Endothelial cell of umbilical vein (primary cell): ENCODE measurements at regions not wholly inside any gene's neighbourhood (a gene's known extent, or its start where the extent isn't known, plus 50 kb on each side); places are given as distances from the start of the nearest gene placed in this dataset.

Experiments used
- BruUV-seq: library from RNA; stranded (reverse); fragments of 400-500 nt; replicated peaks from 2 replicates; lab custom pipeline; 2021; lab: Mats Ljungman, UMichigan
- CTCF ChIA-PET: fragments of 300-600, 350-600 bp; sonication (Branson Sonifier 250); formaldehyde crosslinking; loops from one replicate; lab custom pipeline; 2021; ENCODE audit warnings: antibody characterized with exemption, inconsistent platforms; lab: Charles Lee
- POLR2A ChIA-PET: fragments of 300-600, 350-600 bp; sonication (Branson Sonifier 250); formaldehyde crosslinking; loops from one replicate; lab custom pipeline; 2021; ENCODE audit warnings: antibody characterized with exemption, inconsistent platforms; lab: Charles Lee
- DNase-seq: peaks from one replicate; pipeline ENCODE4 v3.0.0-alpha.2; 2011; ENCODE audit warnings: low read depth, low spot score
- FAIRE-seq: peaks from 2 replicates; lab custom pipeline; 2011; peaks lifted over from hg19 to GRCh38; lab: Jason Lieb, UNC
- H2AFZ ChIP-seq: 2 replicates; pipeline ENCODE4 v1.6.0; 2012; ENCODE audit warnings: low read depth, low read length, control low read depth, inconsistent platforms
- H3K27ac ChIP-seq: 2 replicates; pipeline ENCODE4 v1.5.1; 2011; ENCODE audit warnings: low read depth, mild to moderate bottlenecking, control low read depth, low read length, moderate library complexity; ENCODE audit not compliant: insufficient read depth
- H3K27me3 ChIP-seq, 2 experiments: 2 replicates each; pipeline versions ENCODE4 v1.6.0 to v1.6.1; 2011; ENCODE audit warnings: low read length in 2 of 2, mixed read lengths in 1 of 2; ENCODE audit not compliant: control insufficient read depth in 2 of 2, insufficient read depth in 2 of 2
- H3K36me3 ChIP-seq, 2 experiments: 2 replicates in 1 of 2; 3 replicates in 1 of 2; pipeline ENCODE4 v1.5.1; 2011; ENCODE audit warnings: low read length in 2 of 2, mild to moderate bottlenecking in 1 of 2, moderate library complexity in 1 of 2; ENCODE audit not compliant: control insufficient read depth in 2 of 2, insufficient read depth in 2 of 2; ENCODE audit errors: extremely low read depth in 1 of 2
- H3K4me1 ChIP-seq: 3 replicates; pipeline ENCODE4 v1.5.1; 2011; ENCODE audit warnings: mild to moderate bottlenecking, low read length; ENCODE audit not compliant: control insufficient read depth, insufficient read depth; ENCODE audit errors: extremely low read depth
- H3K4me2 ChIP-seq: 2 replicates; pipeline ENCODE4 v1.6.1; 2011; ENCODE audit warnings: low read length, control low read depth, mixed read lengths; ENCODE audit not compliant: insufficient read depth
- H3K4me3 ChIP-seq, 3 experiments: fragments of 200-600 bp in 1 of 3; sonication (generic), shearing (Covaris generic) in 1 of 3; replicated peaks in 1 of 3; 2 replicates each; pipeline ENCODE4 v1.5.1; 2011 to 2016; ENCODE audit warnings: control low read depth in 3 of 3, low read length in 3 of 3, mild to moderate bottlenecking in 2 of 3, inconsistent platforms in 1 of 3, low read depth in 1 of 3, moderate library complexity in 1 of 3; ENCODE audit not compliant: insufficient read depth in 1 of 3
- H3K79me2 ChIP-seq: 2 replicates; pipeline ENCODE4 v1.6.0; 2012; ENCODE audit warnings: low read length, inconsistent platforms; ENCODE audit not compliant: control insufficient read depth, insufficient read depth
- H3K9ac ChIP-seq: replicated peaks from 2 replicates; pipeline ENCODE3; 2011; ENCODE audit warnings: low read length, control low read depth; ENCODE audit not compliant: insufficient read depth; ENCODE audit errors: extremely low read depth
- H3K9me1 ChIP-seq: replicated peaks from 3 replicates; pipeline ENCODE4 v1.6.0; 2011; ENCODE audit warnings: mild to moderate bottlenecking, low read length; ENCODE audit not compliant: control insufficient read depth, insufficient read depth; ENCODE audit errors: extremely low read depth
- H3K9me3 ChIP-seq: replicated peaks from 2 replicates; pipeline ENCODE4 v1.5.1; 2012; ENCODE audit warnings: low read length, inconsistent platforms; ENCODE audit not compliant: control insufficient read depth, insufficient read depth
- H4K20me1 ChIP-seq: replicated peaks from 2 replicates; pipeline ENCODE3; 2011; ENCODE audit warnings: mild to moderate bottlenecking, low read length; ENCODE audit not compliant: control insufficient read depth, insufficient read depth; ENCODE audit errors: extremely low read depth
- CTCF ChIP-seq, 2 donors: IDR thresholded peaks; 1 replicate in 1 of 2; 2 replicates in 1 of 2; pipeline ENCODE4 v1.5.1; 2011; ENCODE audit warnings: low read length in 2 of 2, mild to moderate bottlenecking in 2 of 2, moderate library complexity in 2 of 2, control low read depth in 1 of 2, inconsistent platforms in 1 of 2, low read depth in 1 of 2; ENCODE audit not compliant: insufficient read depth in 1 of 2; ENCODE audit errors: extremely low read depth in 1 of 2
- EZH2 ChIP-seq: IDR thresholded peaks from 2 replicates; pipeline ENCODE4 v1.6.1; 2012; ENCODE audit warnings: borderline replicate concordance, low read depth, mild to moderate bottlenecking, moderate library complexity, low read length, inconsistent platforms; ENCODE audit not compliant: severe bottlenecking
- FOS ChIP-seq: IDR thresholded peaks from 2 replicates; pipeline ENCODE4 v1.6.1; 2011; ENCODE audit warnings: mild to moderate bottlenecking, low read length, moderate library complexity, borderline replicate concordance; ENCODE audit not compliant: insufficient read depth
- GATA2 ChIP-seq: IDR thresholded peaks from 2 replicates; pipeline ENCODE4 v1.7.0; 2011; ENCODE audit warnings: low read depth, mild to moderate bottlenecking, moderate library complexity, mixed read lengths, low read length; ENCODE audit not compliant: insufficient read length, insufficient read depth
- JUN ChIP-seq: IDR thresholded peaks from 2 replicates; pipeline ENCODE4 v1.6.1; 2011; ENCODE audit warnings: borderline replicate concordance, low read depth; ENCODE audit not compliant: insufficient read length, insufficient read depth
- MAX ChIP-seq: IDR thresholded peaks from 2 replicates; pipeline ENCODE4 v1.6.1; 2011; ENCODE audit not compliant: insufficient read depth, insufficient read length
- MYC ChIP-seq: IDR thresholded peaks from one replicate; pipeline ENCODE4 v1.6.1; 2011; ENCODE audit warnings: mild to moderate bottlenecking, low read depth, low read length
- POLR2A ChIP-seq: IDR thresholded peaks from 2 replicates; pipeline ENCODE4 v1.6.1; 2012; ENCODE audit warnings: low read depth, mild to moderate bottlenecking, control low read depth, low read length
- POLR2AphosphoS5 ChIP-seq: IDR thresholded peaks from 2 replicates; pipeline ENCODE4 v1.6.1; 2012; ENCODE audit warnings: low read depth, mild to moderate bottlenecking, control low read depth, low read length, moderate library complexity; ENCODE audit not compliant: insufficient read depth
- dilution Hi-C: fragments of 300-500 bp; cut with MboI; formaldehyde crosslinking; loops from one replicate; pipeline ENCODE4 v1.15.0; 2019; ENCODE audit warnings: low sequenced_read_pairs; ENCODE audit not compliant: extremely low pct_ligation_motif_present
- intact Hi-C: fragments of 100-400 bp; cut with micrococcal nuclease; formaldehyde crosslinking; loops from one replicate; pipeline ENCODE4 v1.10.0; 2022

DNA sequence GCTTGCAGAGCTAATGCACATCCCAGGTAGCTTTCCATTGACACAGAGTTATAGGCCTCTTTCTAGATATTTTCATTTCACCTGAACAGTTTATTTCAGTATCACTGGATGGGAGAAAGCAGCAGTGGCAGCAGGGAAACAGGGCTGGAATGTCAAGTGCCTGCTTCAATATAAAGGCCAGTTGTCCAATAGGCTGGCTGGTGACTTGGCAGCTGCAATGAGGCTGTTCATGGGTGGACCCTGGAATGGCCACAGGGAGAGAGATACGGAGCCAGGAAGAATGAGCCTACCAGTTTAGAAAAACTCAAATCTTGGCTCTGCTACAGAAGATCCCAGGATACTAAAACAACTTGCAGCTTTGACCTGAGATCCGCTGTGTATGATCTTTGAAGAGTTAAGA lies 185.0 kb downstream of the BCL11A start:
- Histone ChIP-seq H3K4me1 (no peaks in the 10 kb centered on the region), H3K4me3 (no peak overlapping the region), H2AFZ (no peak overlapping the region), H3K9me1 (no peaks in the 10 kb centered on the region), H4K20me1 (no peaks in the 10 kb centered on the region), H3K27ac (no peak overlapping the region), H3K27me3 (no peaks in the 10 kb centered on the region), H3K9ac (no peak overlapping the region), H3K9me3 (no peaks in the 10 kb centered on the region), H3K36me3 (no peaks in the 10 kb centered on the region), H3K79me2 (no peaks in the 10 kb centered on the region), H3K4me2 (no peak overlapping the region)
- intact Hi-C loops: no loop called here
- no TSS peak for BruUV-seq
- CTCF ChIA-PET: no interaction called here
- FAIRE-seq (no peak), DNase-seq (no peak)
- TF ChIP-seq MAX: no peak
- no peak for TF ChIP-seq POLR2AphosphoS5
- no peak for TF ChIP-seq JUN
- no peak for TF ChIP-seq CTCF (IDR thresholded peaks at IDR 0.05; ENCODE audit: extremely low read depth in 1 of 2, insufficient read depth in 1 of 2, low read depth in 1 of 2, low read length in 2 of 2)
- TF ChIP-seq GATA2: no peak
- no peak for TF ChIP-seq FOS
- no peak for TF ChIP-seq EZH2
- TF ChIP-seq MYC: no peak
- TF ChIP-seq POLR2A: no peak
- dilution Hi-C loops: no loop called here
- POLR2A ChIA-PET: no interaction called here
